CD4-positive, alpha-beta T cell treated with Interleukin-4 for 4 hours (primary cell): ENCODE measurements at regions not wholly inside any gene's neighbourhood (a gene's known extent, or its start where the extent isn't known, plus 50 kb on each side); places are given as distances from the start of the nearest gene placed in this dataset.
"Not testable (repeated sequence)": the region's sequence is repeated elsewhere in the genome, so short reads cannot be mapped to it uniquely, and the experiment has no call there.

ENCODE experiments used
- DNase-seq: peaks from one replicate; pipeline ENCODE4 v3.0.0-alpha.2; 2020

DNA sequence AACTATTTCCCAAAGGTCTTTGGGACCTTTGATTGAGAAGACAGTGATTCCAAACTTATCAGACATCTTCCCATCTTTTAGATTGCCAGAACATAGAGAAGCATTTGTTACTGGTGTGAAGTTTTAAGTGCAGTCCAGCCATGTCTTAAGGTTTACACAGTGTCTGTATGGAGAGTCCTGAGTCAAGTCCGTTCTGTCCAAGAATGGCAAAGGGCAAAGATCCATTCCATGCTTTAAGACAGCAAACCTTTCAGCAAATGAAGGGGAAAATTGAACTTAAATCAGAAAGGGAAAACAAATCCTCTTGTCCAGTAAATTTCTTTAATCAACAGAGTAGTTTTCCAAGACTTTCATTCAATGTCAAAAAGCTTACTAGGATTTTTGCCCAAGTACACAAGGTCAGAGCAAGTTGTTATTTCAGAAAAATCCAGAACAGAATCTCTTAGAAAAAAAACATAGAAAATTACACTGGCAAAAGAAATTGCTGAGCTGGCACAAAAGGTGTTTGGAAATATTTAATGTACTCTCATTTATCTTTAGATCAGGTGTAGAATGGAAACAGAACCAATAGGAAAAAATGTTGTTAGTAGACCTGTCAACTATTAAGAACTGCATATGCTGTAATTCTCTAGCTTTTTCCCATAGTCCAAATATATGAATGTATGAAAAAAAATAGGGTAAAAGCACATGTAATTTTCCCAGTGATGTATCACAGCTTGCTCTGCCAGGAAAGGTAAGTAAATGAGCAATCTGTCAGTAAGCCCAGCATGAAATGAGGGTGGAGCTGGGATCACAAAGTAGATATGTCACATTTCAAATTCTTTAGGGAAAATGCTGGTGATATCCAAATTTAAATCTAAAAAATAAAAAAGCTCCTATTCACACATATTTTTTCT, 1099.9 kb downstream of the TUSC7 start:
- no peak for DNase-seq

GRCh38 chr3:117811786-117812185, 1102.2 kb downstream of the TUSC7 start:
- DNase-seq: no peak

DNA sequence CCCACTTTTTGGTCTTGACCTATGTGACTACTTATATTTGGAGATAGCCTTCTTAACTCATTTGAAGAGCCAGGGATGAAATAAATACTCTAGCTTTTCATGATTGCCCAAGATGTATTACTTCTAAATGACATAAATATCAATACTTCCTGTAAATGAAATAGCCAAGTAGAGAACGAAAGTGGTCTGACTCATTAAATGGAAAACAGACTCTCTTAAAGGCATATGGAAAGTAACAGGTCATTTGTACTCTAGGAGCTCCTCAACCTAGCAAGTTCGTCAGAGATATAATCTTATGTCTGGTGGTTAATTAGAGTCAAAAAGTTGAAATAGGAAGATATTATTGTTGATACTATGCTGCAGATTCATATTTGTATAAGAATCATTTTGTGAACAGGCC, 1105.4 kb downstream of the TUSC7 start:
- no peak for DNase-seq

- no peak for DNase-seq
Observed at GRCh38 chr3:117817103-117817502, 1107.5 kb downstream of the TUSC7 start.

- DNase-seq: no peak
Observed at GRCh38 chr3:117818592-117818991, 1109.0 kb downstream of the TUSC7 start.

- DNase-seq: no peak
Observed at GRCh38 chr3:117820658-117821299, 1111.2 kb downstream of the TUSC7 start.

DNA sequence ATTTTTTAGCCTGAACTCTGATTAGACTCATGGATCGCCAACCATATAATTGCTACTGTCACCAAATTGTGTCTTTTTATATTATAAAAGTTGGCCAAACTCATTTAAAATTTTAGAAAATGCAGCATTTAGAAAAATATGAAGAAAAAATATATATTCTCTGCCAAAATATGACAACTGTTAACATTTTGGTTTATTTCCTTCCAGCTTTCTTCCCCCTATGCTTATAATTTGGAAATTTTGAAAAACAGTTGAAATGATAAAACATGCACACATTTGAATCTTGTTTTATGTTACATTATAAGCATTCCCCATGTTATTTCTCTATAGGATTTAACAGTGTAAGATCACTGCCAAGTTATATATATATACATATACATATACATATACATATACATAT, 1112.8 kb downstream of the TUSC7 start:
- DNase-seq: no peak

DNA sequence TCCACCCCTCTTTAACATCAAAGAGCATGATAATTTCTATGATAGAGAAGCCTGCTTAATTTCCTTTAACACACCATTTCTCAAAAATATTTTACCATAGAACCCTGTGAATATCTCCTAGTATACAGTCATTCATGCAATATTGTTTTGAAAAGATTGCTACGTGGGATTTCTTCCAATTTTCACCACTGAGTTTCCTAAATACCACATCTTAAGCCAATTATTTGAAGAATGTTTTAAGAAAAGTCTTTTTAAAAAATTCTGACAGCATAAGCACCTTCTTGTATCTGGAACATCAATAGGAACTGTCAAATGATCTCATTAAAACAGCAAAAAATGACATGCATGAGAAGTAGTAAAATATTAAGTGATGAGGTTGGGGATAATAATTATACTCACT, 1126.7 kb downstream of the TUSC7 start:
- DNase-seq: no peak

DNA sequence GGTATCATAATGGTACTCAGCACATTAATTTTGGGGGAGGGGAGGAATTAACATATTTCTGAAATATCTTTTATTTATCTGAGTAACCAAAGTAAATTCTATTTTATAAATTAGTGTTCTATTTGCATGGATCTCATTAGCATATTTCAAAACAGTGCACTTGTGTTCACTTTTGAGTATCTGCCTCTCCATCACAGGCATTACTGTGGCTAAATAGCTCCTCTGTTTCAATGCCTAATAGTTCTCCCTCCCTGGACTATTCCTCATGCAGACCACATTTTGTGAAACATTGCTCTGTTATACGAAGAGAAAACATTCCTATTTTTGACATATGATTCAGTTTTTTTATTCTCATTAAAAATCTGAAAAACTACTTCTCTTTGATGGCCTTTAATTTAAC, 1127.8 kb downstream of the TUSC7 start:
- no peak for DNase-seq

DNA sequence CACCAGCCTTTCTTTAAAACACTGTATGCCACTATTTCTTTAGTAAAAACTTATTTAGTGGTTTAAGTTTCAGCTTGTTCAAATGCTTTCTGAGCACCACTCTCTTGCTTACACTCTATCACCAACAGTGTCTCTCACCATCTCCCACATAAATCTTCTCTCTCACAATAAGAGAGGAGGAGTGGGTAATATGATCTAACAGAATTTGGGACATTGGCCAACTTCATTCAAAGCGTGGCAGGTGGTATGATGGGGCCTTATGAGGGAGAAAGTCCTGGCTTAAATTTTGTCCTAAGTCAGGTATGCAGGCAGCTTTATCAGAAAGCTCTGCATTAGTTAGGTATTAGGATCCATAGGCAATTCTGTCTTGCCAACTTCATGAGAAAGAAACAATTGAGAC, 1132.5 kb downstream of the TUSC7 start:
- no peak for DNase-seq

- DNase-seq: no peak
Observed at GRCh38 chr3:117843356-117843755, 1133.8 kb downstream of the TUSC7 start.

DNA sequence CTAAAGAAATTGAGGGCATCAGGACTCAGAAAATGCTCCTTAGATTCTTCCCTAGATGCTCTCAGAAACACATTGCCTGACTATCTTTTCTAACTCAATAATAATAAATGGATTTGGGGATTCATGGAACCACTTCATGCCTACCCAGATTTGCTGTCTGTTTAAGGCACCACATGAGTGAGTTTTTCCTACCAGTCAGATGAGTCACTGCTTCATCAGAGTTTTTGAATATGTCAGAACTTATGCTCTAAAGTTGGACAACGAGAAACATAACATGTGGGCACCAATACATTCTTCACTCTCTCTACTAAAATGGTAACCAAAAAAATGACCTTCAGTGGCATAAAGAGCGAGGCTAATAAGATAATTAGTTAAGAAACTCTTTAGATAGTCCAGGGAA, 1135.1 kb downstream of the TUSC7 start:
- DNase-seq: no peak

- DNase-seq: no peak
Observed at GRCh38 chr3:117846238-117846637, 1136.7 kb downstream of the TUSC7 start.

DNA sequence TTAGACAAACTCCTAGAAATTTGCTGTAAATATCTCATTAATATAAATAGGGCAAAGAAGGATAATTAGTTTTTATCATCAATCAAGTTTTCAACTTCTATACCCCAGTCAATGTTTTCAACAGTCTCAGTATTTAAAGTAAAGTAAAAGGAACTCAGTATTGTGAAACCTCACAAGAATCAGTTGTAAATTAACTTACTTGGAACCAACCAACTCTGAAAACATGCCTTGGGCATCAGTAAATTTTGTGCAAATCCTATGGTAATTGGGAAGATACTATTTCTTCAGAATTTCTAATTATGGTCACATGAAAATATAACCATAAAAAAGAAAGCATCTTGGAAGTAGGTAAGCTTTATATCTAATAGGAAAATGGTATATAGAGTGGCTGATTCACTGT, 1139.0 kb downstream of the TUSC7 start:
- no peak for DNase-seq

DNA sequence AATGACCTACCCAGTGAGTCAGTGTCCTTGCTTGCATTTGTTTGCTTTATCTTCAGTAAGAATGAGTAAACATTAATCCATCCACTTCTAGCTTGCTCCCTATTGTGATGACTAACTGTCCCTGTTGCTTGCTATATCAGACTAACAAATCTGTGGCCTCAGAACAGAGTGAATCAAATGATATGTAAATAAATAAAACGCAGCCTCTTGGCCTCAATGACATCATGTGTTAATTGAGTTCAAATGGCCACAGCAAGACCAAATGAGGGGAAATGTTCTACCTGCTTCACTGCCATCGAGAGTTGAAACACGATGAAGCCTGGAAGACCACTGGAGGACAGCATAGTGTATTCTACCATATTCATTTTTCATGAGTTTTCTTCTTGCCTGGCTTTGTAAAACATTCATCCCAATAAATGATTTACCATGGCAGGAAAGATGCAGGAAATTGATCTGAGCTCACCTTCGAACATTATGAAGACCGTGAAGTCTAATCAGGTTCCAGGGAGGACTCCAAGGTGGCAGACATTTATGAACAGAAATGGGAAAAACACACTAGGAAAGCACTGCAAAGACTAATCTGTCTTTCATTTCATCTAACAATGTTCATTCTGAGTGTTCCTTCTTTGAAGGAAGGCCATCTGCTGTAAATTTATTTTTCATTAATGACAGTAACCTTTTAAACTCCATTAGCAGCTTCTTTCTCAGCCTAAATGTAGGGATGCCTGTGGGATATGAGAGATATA, 1144.5 kb downstream of the TUSC7 start:
- no peak for DNase-seq

- no peak for DNase-seq
Observed at GRCh38 chr3:117856354-117856753, 1146.8 kb downstream of the TUSC7 start.

- DNase-seq: no peak
Observed at GRCh38 chr3:117863146-117863545, 1153.6 kb downstream of the TUSC7 start.

DNA sequence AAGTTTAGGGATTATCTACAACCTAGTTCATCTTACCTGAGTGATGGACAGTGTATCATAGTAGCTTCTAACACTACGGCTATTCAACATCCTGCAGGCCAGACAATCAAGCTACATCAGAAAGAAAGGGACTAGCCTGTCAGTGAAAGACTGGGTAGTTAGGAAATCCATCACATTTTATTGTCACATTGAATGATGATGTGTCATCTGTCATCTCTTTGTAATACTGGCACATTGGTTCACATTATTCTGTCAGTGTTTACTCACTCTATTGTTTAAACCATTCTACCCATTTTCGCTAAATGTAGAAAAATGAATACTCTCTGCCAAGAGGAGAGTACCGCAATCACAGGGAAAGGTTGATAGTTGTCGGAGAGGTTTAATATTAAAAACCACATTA, 1155.8 kb downstream of the TUSC7 start:
- DNase-seq: no peak

GRCh38 chr3:117868766-117869165, 1159.2 kb downstream of the TUSC7 start:
- no peak for DNase-seq

- DNase-seq: no peak
Observed at GRCh38 chr3:117871934-117872333, 1162.4 kb downstream of the TUSC7 start.

GRCh38 chr3:117872594-117873248, 1161.9 kb downstream of the IGSF11 start:
- not testable (repeated sequence) for DNase-seq

DNA sequence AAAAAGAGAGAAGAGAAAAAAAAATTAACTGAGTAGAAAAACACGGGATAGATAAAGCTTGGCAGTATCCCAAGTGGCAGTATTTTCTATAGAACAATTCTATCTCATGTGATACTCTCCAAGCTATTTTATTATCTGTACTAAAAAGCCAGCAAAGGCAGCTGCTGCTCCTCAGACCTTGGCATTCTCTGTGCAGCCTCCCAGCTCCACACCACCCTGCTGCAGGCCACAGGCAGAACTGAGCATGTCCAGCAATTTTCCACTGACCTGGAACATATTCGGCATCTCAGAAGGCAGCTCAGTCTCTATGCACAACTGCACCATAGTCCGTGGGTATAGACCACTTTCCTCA, 1161.4 kb downstream of the IGSF11 start:
- DNase-seq: no peak

GRCh38 chr3:117874028-117874690, 1160.5 kb downstream of the IGSF11 start:
- no peak for DNase-seq
